Testis (tissue), 2 donors: ENCODE measurements at regions not wholly inside any gene's neighbourhood (a gene's known extent, or its start where the extent isn't known, plus 50 kb on each side); places are given as distances from the start of the nearest gene placed in this dataset.
"Not testable (repeated sequence)": the region's sequence is repeated elsewhere in the genome, so short reads cannot be mapped to it uniquely, and the experiment has no call there.

Experiments used
- DNase-seq: peaks from one replicate; pipeline ENCODE4 v3.0.0-alpha.2; 2019
- H3K27ac ChIP-seq, 2 donors: fragments of 200-600 bp; sonication (generic); one replicate each; pipeline ENCODE4 v1.5.1; 2019
- H3K27me3 ChIP-seq: fragments of 200-600 bp; sonication (generic); one replicate; pipeline ENCODE4 v1.5.1; 2019
- H3K36me3 ChIP-seq: fragments of 200-600 bp; sonication (generic); one replicate; pipeline ENCODE4 v1.5.1; 2017; ENCODE audit warnings: low read depth; ENCODE audit errors: missing control alignments
- H3K4me1 ChIP-seq: fragments of 200-600 bp; sonication (generic); one replicate; pipeline ENCODE4 v1.5.1; 2019
- H3K4me3 ChIP-seq, 2 donors: fragments of 200-600 bp; sonication (generic); one replicate each; pipeline ENCODE4 v1.5.1; 2017 to 2019
- H3K9me3 ChIP-seq: fragments of 200-600 bp; sonication (generic); one replicate; pipeline ENCODE4 v1.5.1; 2017
- CTCF ChIP-seq, 3 experiments: fragments of 450-650 bp in 2 of 3; fragments of 200-600 bp in 1 of 3; sonication (generic) in 1 of 3; IDR thresholded peaks; one replicate each; pipeline ENCODE4 v1.5.1; 2016 to 2019; ENCODE audit warnings: antibody characterized with exemption in 3 of 3, mild to moderate bottlenecking in 2 of 3, moderate library complexity in 1 of 3
- POLR2A ChIP-seq: fragments of 450-650 bp; IDR thresholded peaks from one replicate; pipeline ENCODE4 v1.6.1; 2017; ENCODE audit warnings: antibody characterized with exemption, mild to moderate bottlenecking, moderate library complexity
- WGBS, 2 donors: methylation state at CpG; one replicate each; pipeline ENCODE4 v1.1.5; 2018; 5-methylcytosine and 5-hydroxymethylcytosine counted together
- intact Hi-C: fragments of 100-400 bp; cut with DNase I; formaldehyde crosslinking; loops from one replicate; pipeline ENCODE4 v1.15.1; 2023; ENCODE audit warnings: low total_unique reads

- 91 to 94% methylated on average over 5 of the region's 5 CpGs for WGBS, 2 donors
- intact Hi-C loops, result no loop called here
- H3K9me3 ChIP-seq, result no peaks in the 10 kb centered on the region
- no peak overlapping the region for H3K27ac ChIP-seq
- TF ChIP-seq POLR2A (no peak), CTCF (IDR thresholded peaks at IDR 0.05) (no peak)
- DNase-seq, result no peak
- H3K4me3 ChIP-seq, result no peak overlapping the region
- no peaks in the 10 kb centered on the region for H3K27me3 ChIP-seq
- H3K36me3 ChIP-seq, result no peaks in the 10 kb centered on the region
- H3K4me1 ChIP-seq, result no peaks in the 10 kb centered on the region
These were observed 170.9 kb upstream of the GHR start for GRCh38 chr5:42252306-42252705.

GRCh38 chr5:42259914-42260313, 163.3 kb upstream of the GHR start:
- H3K4me1 ChIP-seq, DNase-seq, intact Hi-C loops, H3K9me3 ChIP-seq, H3K27ac ChIP-seq, H3K36me3 ChIP-seq, H3K27me3 ChIP-seq, H3K4me3 ChIP-seq: not testable (repeated sequence)
- WGBS, 2 donors, result 93 to 98% methylated on average over 12 of the region's 12 CpGs

GRCh38 chr5:42267091-42267490, 156.1 kb upstream of the GHR start:
- intact Hi-C loops, result no loop called here
- Histone ChIP-seq H3K4me3 (no peak overlapping the region), H3K27me3 (no peaks in the 10 kb centered on the region), H3K36me3 (no peaks in the 10 kb centered on the region), H3K4me1 (no peaks in the 10 kb centered on the region), H3K27ac (peak overlapping the region in 1 of 2 donors; percentile 28), H3K9me3 (no peaks in the 10 kb centered on the region)
- TF ChIP-seq POLR2A (no peak), CTCF (IDR thresholded peaks at IDR 0.05) (no peak)
- DNase-seq, result no peak

GRCh38 chr5:42268170-42268569, 155.1 kb upstream of the GHR start:
- H3K27me3 ChIP-seq, result not testable (repeated sequence)
- WGBS, 2 donors, result 79 to 88% methylated on average over 1 of the region's 1 CpG

GRCh38 chr5:42268630-42269029, 154.6 kb upstream of the GHR start:
- Histone ChIP-seq H3K36me3 (no peaks in the 10 kb centered on the region), H3K9me3 (no peaks in the 10 kb centered on the region), H3K27me3 (no peaks in the 10 kb centered on the region), H3K27ac (no peak overlapping the region), H3K4me1 (no peaks in the 10 kb centered on the region), H3K4me3 (no peak overlapping the region)
- DNase-seq, result no peak
- TF ChIP-seq POLR2A (no peak), CTCF (IDR thresholded peaks at IDR 0.05) (no peak)
- WGBS, 2 donors, result 88 to 91% methylated on average over 2 of the region's 2 CpGs
- intact Hi-C loops, result no loop called here

More at GRCh38 chr5:42268170-42268569, 155.1 kb upstream of the GHR start:
- H3K27ac ChIP-seq, H3K9me3 ChIP-seq, H3K4me3 ChIP-seq, DNase-seq, intact Hi-C loops, H3K36me3 ChIP-seq, H3K4me1 ChIP-seq: not testable (repeated sequence)

GRCh38 chr5:42270771-42271170, 152.5 kb upstream of the GHR start:
- Histone ChIP-seq H3K27me3 (no peaks in the 10 kb centered on the region), H3K36me3 (no peaks in the 10 kb centered on the region), H3K27ac (no peak overlapping the region), H3K4me3 (no peak overlapping the region), H3K9me3 (no peaks in the 10 kb centered on the region), H3K4me1 (no peaks in the 10 kb centered on the region)
- TF ChIP-seq POLR2A (no peak), CTCF (IDR thresholded peaks at IDR 0.05) (no peak)
- intact Hi-C loops, result no loop called here
- 47 to 59% methylated on average over 2 of the region's 2 CpGs for WGBS, 2 donors
- no peak for DNase-seq
